Lower lobe of right lung (tissue), 2 donors: ENCODE measurements at regions not wholly inside any gene's neighbourhood (a gene's known extent, or its start where the extent isn't known, plus 50 kb on each side); places are given as distances from the start of the nearest gene placed in this dataset.

Experiments used
- ATAC-seq, 2 donors: fragments of 200-7000 bp; cut with Tn5 transposase; one replicate each; pipeline ENCODE4 v1.9.1; 2020 to 2022; ENCODE audit warnings: mild to moderate bottlenecking in 2 of 2, moderate library complexity in 2 of 2
- DNase-seq: peaks from one replicate; pipeline ENCODE4 v3.0.0-alpha.2; 2020
- H3K27ac ChIP-seq: fragments of 200-600 bp; one replicate; pipeline ENCODE4 v1.8.0; 2022
- H3K27me3 ChIP-seq: fragments of 200-600 bp; one replicate; pipeline ENCODE4 v1.8.0; 2022; ENCODE audit warnings: low read depth
- H3K36me3 ChIP-seq: fragments of 200-600 bp; one replicate; pipeline ENCODE4 v1.8.0; 2022; ENCODE audit warnings: mild to moderate bottlenecking
- H3K4me1 ChIP-seq: fragments of 200-600 bp; one replicate; pipeline ENCODE4 v1.8.0; 2022
- H3K4me3 ChIP-seq: fragments of 200-600 bp; one replicate; pipeline ENCODE4 v1.8.0; 2022; ENCODE audit warnings: mild to moderate bottlenecking
- H3K9me3 ChIP-seq: fragments of 200-600 bp; one replicate; pipeline ENCODE4 v1.8.0; 2022
- CTCF ChIP-seq: fragments of 200-600 bp; IDR thresholded peaks from one replicate; pipeline ENCODE4 v1.8.0; 2022; ENCODE audit warnings: antibody characterized with exemption, mild to moderate bottlenecking
- intact Hi-C: fragments of 100-400 bp; cut with DNase I; formaldehyde crosslinking; loops from one replicate; pipeline ENCODE4 v1.11.0; 2022
- donor health status: DM: no; HTN: yes; CAD: no; lungs with severe emphysema.

GRCh38 chr14:61111209-61111665, 130.2 kb downstream of the SLC38A6 start:
- TF ChIP-seq CTCF: no peak
- Histone ChIP-seq H3K4me3 (no peak overlapping the region), H3K4me1 (peaks cover 12% of the 10 kb centered on the region), H3K36me3 (no peaks in the 10 kb centered on the region), H3K27ac (no peak overlapping the region), H3K9me3 (peaks cover 3% of the 10 kb centered on the region), H3K27me3 (no peaks in the 10 kb centered on the region)
- ATAC-seq (no peak), DNase-seq (no peak)
- intact Hi-C loops: no loop called here

- Histone ChIP-seq H3K4me1 (peaks cover 12% of the 10 kb centered on the region), H3K9me3 (peaks cover 3% of the 10 kb centered on the region), H3K36me3 (no peaks in the 10 kb centered on the region), H3K27me3 (no peaks in the 10 kb centered on the region), H3K4me3 (no peak overlapping the region), H3K27ac (no peak overlapping the region)
- DNase-seq (no peak), ATAC-seq (no peak)
- no peak for TF ChIP-seq CTCF
- intact Hi-C loops: no loop called here
Observed at GRCh38 chr14:61110316-61111082, 129.5 kb downstream of the SLC38A6 start.

GRCh38 chr14:61109288-61109687, 128.2 kb downstream of the SLC38A6 start:
- no peak for TF ChIP-seq CTCF
- Histone ChIP-seq H3K36me3 (no peaks in the 10 kb centered on the region), H3K9me3 (peaks cover 3% of the 10 kb centered on the region), H3K27me3 (no peaks in the 10 kb centered on the region), H3K4me1 (peaks cover 12% of the 10 kb centered on the region), H3K27ac (no peak overlapping the region), H3K4me3 (no peak overlapping the region)
- DNase-seq (no peak), ATAC-seq (no peak)
- intact Hi-C loops: no loop called here

DNA sequence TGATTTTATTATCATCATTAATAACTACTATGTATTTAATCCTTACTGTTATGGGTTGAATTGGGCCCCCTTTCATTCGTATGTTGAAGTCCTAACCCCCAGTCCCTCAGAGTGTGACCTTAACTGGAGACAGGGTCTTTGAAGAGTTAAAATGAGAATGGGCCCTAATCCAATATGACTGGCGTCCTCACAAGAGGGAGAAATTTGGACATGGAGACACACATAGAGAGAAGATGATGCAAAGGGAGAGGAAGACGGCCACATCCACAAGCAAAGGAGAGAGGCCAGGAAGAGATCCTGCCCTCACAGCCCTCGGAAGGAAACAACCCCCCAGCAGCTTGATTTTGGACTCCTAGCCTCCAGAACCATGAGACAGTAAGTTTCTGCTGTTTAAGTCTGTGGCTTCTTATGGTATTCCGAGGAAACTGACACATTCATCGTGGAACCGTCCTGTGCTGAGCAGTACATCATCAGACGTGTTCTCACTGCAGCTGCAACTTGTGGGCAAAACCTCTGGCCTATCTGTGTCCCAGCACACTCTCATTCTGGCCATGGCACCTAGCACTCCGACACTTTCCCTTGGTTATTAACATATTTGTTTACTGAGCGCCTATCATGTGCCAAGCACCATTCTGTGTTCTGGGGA, 127.6 kb downstream of the SLC38A6 start:
- H3K9me3 ChIP-seq: no peaks in the 10 kb centered on the region
- no peak overlapping the region for H3K4me3 ChIP-seq
- no peaks in the 10 kb centered on the region for H3K36me3 ChIP-seq
- no peak overlapping the region for H3K27ac ChIP-seq
- DNase-seq: no peak
- no peak for TF ChIP-seq CTCF
- H3K27me3 ChIP-seq: no peaks in the 10 kb centered on the region
- peaks cover 18% of the 10 kb centered on the region for H3K4me1 ChIP-seq
- ATAC-seq: no peak
- intact Hi-C loops: no loop called here

DNA sequence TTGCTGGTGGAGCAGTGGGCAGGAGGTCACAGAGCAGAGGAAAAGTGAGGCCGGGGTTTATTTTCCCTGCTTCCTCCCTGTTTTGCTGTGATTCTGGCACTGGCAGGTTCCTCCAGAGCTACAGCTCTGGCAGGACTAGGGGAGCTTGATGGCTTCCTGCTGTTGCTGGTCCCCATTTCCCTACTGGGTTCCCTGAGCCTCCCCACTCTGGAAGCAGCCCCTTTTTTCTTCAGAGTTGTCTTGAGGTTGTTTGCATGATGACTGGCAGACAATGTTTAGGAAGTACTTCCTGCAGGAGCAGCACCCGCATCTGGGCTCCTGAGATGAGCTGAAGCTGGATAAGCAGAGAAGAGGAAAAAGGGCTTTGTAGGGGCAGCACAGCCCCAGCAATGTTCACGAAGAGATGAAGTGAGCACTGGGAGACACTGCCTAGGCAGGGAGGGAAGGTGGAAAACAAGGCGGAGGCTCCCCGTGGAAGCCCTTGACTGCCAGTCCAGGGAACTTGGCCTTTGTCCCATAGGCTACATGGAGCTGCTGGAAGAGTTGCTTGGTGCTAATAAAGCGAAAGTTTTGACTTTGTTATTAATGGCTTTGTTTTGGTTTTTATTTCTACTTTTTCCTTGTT, 126.9 kb downstream of the SLC38A6 start:
- Histone ChIP-seq H3K27ac (no peak overlapping the region), H3K9me3 (no peaks in the 10 kb centered on the region), H3K4me3 (no peak overlapping the region), H3K4me1 (peaks cover 25% of the 10 kb centered on the region), H3K27me3 (no peaks in the 10 kb centered on the region), H3K36me3 (no peaks in the 10 kb centered on the region)
- intact Hi-C loops: no loop called here
- DNase-seq: no peak
- ATAC-seq: no peak
- TF ChIP-seq CTCF: no peak
